ENCODE measurements at regions not wholly inside any gene's neighbourhood (a gene's known extent, or its start where the extent isn't known, plus 50 kb on each side); places are given as distances from the start of the nearest gene placed in this dataset.
"Not testable (repeated sequence)": the region's sequence is repeated elsewhere in the genome, so short reads cannot be mapped to it uniquely, and the experiment has no call there.

DNA sequence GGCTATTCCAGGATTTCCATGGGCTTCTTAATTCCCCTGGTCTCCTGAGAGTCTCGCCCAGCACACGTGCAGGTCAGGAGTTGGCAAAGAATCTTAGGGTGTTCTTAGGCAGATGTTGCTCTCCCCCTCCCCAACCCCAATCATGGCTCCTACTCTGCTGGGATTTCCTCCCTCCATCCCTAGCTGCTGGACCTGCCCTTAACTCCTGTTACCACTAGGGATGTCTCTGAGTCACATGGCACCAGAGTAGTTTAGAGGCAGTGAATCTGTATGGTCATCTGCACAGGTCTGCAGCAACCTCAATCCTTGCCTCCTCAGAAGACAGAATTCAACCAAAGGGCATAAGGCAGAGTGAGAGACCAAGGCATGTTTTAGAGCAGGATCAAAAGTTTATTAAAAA lies 51.8 kb upstream of the CHST3 start:
- peaks cover 2% of the 10 kb centered on the region for H3K4me1 Mint-ChIP-seq (ENCODE audit: low read depth)
- H3K36me3 Mint-ChIP-seq (ENCODE audit: low read depth): no peaks in the 10 kb centered on the region
- no peak for DNase-seq
- H3K27me3 Mint-ChIP-seq (ENCODE audit: low read depth): no peaks in the 10 kb centered on the region
- H3K4me3 Mint-ChIP-seq: no peak overlapping the region
- CTCF ChIA-PET: no interaction called here
- H3K9me3 Mint-ChIP-seq: peaks cover 8% of the 10 kb centered on the region
- H3K27ac Mint-ChIP-seq: no peak overlapping the region
- intact Hi-C loops (cut with micrococcal nuclease): no loop called here

- CTCF ChIA-PET: no interaction called here
- intact Hi-C loops (cut with micrococcal nuclease): no loop called here
These were observed 52.8 kb upstream of the CHST3 start for GRCh38 chr10:71911296-71911953.

DNA sequence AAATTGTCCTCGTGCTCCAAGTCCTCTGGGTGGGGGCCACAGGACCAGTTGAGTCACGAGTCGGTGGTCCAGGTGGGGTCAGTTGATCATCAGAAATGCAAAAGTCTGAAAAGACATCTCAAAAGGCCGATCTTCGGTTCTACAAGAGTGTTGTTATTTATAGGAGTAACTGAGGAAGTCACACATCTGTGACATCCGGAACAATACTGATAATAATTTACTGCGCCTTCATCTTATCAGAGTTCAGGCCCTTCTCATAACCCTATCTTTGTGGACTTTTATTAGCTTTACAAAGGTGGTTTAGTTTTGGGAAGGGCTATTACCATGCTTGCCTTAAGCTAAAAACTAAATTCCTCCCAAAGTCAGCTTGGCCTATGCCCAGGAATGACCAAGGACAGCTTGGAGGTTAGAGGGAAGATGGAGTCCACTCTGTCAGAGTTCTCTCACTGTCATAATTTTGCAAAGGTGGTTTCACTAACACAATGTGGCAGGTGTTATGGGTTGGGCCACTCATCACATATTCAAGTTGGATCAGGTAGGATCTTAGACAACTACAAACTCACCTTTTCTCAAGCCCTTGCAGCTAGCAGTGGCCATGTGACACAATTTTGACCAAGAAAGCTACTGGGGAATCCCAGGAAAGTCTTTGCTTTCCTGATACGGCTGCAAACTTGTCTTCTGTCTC lies 54.7 kb upstream of the CHST3 start:
- no peak for DNase-seq
- Mint-ChIP-seq H3K4me1 (ENCODE audit: low read depth) (peaks cover 2% of the 10 kb centered on the region), H3K36me3 (ENCODE audit: low read depth) (no peaks in the 10 kb centered on the region), H3K9me3 (peaks cover 5% of the 10 kb centered on the region), H3K27me3 (ENCODE audit: low read depth) (no peaks in the 10 kb centered on the region), H3K4me3 (no peak overlapping the region), H3K27ac (no peak overlapping the region)
- intact Hi-C loops (cut with micrococcal nuclease): no loop called here
- CTCF ChIA-PET: interaction anchor here (0.5 to 0.9 kb wide), 4 partner anchors 13 to 301 kb away, joined by 3 to 4 read pairs (median 3); no protein-coding TSS in a partner anchor

More at GRCh38 chr10:71911296-71911953, 52.8 kb upstream of the CHST3 start:
- no peak overlapping the region for H3K4me3 Mint-ChIP-seq
- peaks cover 6% of the 10 kb centered on the region for H3K9me3 Mint-ChIP-seq
- no peaks in the 10 kb centered on the region for H3K27me3 Mint-ChIP-seq (ENCODE audit: low read depth)
- DNase-seq: no peak
- H3K36me3 Mint-ChIP-seq (ENCODE audit: low read depth): no peaks in the 10 kb centered on the region
- H3K4me1 Mint-ChIP-seq (ENCODE audit: low read depth): peaks cover 2% of the 10 kb centered on the region
- no peak overlapping the region for H3K27ac Mint-ChIP-seq

GRCh38 chr10:71908998-71909397 lies 55.2 kb upstream of the CHST3 start:
- peaks cover 5% of the 10 kb centered on the region for H3K9me3 Mint-ChIP-seq
- intact Hi-C loops (cut with micrococcal nuclease): no loop called here
- CTCF ChIA-PET: interaction anchor here (0.5 to 0.7 kb wide), 3 partner anchors 12 to 301 kb away, joined by 3 read pairs; no protein-coding TSS in a partner anchor
- no peak overlapping the region for H3K27ac Mint-ChIP-seq
- DNase-seq: no peak
- no peaks in the 10 kb centered on the region for H3K36me3 Mint-ChIP-seq (ENCODE audit: low read depth)
- no peak overlapping the region for H3K4me3 Mint-ChIP-seq
- H3K27me3 Mint-ChIP-seq (ENCODE audit: low read depth): no peaks in the 10 kb centered on the region
- H3K4me1 Mint-ChIP-seq (ENCODE audit: low read depth): peaks cover 2% of the 10 kb centered on the region

GRCh38 chr10:71905164-71905563 lies 54.1 kb upstream of the PSAP start:
- no peak overlapping the region for H3K27ac Mint-ChIP-seq
- H3K27me3 Mint-ChIP-seq (ENCODE audit: low read depth): no peaks in the 10 kb centered on the region
- no peaks in the 10 kb centered on the region for H3K9me3 Mint-ChIP-seq
- CTCF ChIA-PET: interaction anchor here (0.6 to 2.1 kb wide), 4 partner anchors 9 to 143 kb away, joined by 3 to 10 read pairs (median 4); partner anchors contain the start of gene PSAP
- H3K36me3 Mint-ChIP-seq (ENCODE audit: low read depth): no peaks in the 10 kb centered on the region
- no peak overlapping the region for H3K4me3 Mint-ChIP-seq
- no peak for DNase-seq
- H3K4me1 Mint-ChIP-seq (ENCODE audit: low read depth): peaks cover 2% of the 10 kb centered on the region
- intact Hi-C loops (cut with micrococcal nuclease): no loop called here

DNA sequence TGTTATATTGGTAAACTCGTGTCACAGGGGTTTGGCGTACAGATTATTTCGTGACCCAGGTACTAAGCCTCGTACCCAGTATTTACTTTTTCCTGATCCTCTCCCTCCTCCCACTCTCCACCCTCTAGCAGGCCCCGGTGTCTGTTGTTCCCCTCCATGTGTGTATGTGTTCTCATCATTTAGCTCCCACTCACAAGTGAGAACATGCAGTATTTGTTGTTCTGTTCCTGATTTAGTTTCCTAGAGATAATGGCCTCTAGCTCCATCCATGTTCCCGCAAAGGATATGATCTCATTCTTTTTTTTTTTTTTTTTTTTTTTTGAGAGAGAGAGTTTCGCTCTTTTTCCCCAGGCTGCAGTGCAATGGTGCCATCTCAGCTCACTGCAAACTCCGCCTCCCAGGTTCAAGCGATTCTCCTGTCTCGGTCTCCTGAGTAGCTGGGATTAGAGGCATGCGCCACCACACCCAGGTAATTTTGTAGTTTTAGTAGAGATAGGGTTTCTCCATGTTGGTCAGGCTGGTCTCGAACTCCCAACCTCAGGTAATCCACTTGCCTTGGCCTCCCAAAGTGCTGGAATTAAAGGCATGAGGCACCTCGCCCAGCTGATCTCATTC lies 52.7 kb upstream of the PSAP start:
- H3K36me3 Mint-ChIP-seq (ENCODE audit: low read depth); DNase-seq; H3K4me1 Mint-ChIP-seq (ENCODE audit: low read depth); H3K9me3 Mint-ChIP-seq; H3K27ac Mint-ChIP-seq; H3K27me3 Mint-ChIP-seq (ENCODE audit: low read depth); intact Hi-C loops (cut with micrococcal nuclease); H3K4me3 Mint-ChIP-seq: not testable (repeated sequence)
- CTCF ChIA-PET: interaction anchor here (1.1 to 2.1 kb wide), 4 partner anchors 52 to 145 kb away, joined by 3 to 5 read pairs (median 4); no protein-coding TSS in a partner anchor

DNA sequence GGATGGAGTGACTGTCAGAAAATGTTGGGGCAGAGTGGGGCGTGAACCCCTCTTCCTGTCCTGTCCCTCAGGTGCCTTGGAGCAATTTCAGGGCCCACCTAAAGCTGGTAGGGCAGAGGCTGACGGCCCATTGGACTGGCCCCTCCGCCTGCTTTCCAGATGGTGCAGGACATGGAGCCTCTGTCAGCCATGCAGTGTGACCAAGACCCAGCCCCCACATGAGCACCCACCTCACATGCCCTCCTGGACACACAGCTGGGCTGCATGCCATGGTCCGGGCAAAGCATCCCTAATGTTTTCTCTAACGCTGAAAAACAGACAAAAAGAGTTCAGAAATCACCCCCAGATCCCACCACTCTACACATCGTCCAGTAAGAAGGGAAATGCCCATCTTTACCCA lies 51.3 kb upstream of the PSAP start:
- CTCF ChIA-PET: no interaction called here
- Mint-ChIP-seq H3K36me3 (ENCODE audit: low read depth) (no peaks in the 10 kb centered on the region), H3K27me3 (ENCODE audit: low read depth) (no peaks in the 10 kb centered on the region), H3K4me3 (no peak overlapping the region), H3K27ac (no peak overlapping the region), H3K4me1 (ENCODE audit: low read depth) (peaks cover 6% of the 10 kb centered on the region), H3K9me3 (peaks cover 2% of the 10 kb centered on the region)
- no peak for DNase-seq
- intact Hi-C loops (cut with micrococcal nuclease): no loop called here

All from activated naive CD4-positive, alpha-beta T cell treated with anti-CD3 and anti-CD28 coated beads for 36 hours (primary cell).